ENCODE measurements at regions not wholly inside any gene's neighbourhood (a gene's known extent, or its start where the extent isn't known, plus 50 kb on each side); places are given as distances from the start of the nearest gene placed in this dataset.

- TF ChIP-seq POLR2AphosphoS5 (IDR thresholded peaks at IDR 0.05) (no peak), POLR2A (IDR thresholded peaks at IDR 0.05) (no peak), EP300 (IDR thresholded peaks at IDR 0.05) (no peak)
- TF ChIP-seq, protein P1, sequence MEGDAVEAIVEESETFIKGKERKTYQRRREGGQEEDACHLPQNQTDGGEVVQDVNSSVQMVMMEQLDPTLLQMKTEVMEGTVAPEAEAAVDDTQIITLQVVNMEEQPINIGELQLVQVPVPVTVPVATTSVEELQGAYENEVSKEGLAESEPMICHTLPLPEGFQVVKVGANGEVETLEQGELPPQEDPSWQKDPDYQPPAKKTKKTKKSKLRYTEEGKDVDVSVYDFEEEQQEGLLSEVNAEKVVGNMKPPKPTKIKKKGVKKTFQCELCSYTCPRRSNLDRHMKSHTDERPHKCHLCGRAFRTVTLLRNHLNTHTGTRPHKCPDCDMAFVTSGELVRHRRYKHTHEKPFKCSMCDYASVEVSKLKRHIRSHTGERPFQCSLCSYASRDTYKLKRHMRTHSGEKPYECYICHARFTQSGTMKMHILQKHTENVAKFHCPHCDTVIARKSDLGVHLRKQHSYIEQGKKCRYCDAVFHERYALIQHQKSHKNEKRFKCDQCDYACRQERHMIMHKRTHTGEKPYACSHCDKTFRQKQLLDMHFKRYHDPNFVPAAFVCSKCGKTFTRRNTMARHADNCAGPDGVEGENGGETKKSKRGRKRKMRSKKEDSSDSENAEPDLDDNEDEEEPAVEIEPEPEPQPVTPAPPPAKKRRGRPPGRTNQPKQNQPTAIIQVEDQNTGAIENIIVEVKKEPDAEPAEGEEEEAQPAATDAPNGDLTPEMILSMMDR (IDR thresholded peaks at IDR 0.05), result no peak
These were observed 248.6 kb upstream of the BOD1L1 start for GRCh38 chr4:13876131-13876530.
